Ammon's horn (tissue), 1 donor: ENCODE measurements at regions not wholly inside any gene's neighbourhood (a gene's known extent, or its start where the extent isn't known, plus 50 kb on each side); places are given as distances from the start of the nearest gene placed in this dataset.

Experiments used
- DNase-seq: peaks from one replicate; pipeline ENCODE4 v3.0.0-alpha.2; 2016; ENCODE audit warnings: low spot score

DNA sequence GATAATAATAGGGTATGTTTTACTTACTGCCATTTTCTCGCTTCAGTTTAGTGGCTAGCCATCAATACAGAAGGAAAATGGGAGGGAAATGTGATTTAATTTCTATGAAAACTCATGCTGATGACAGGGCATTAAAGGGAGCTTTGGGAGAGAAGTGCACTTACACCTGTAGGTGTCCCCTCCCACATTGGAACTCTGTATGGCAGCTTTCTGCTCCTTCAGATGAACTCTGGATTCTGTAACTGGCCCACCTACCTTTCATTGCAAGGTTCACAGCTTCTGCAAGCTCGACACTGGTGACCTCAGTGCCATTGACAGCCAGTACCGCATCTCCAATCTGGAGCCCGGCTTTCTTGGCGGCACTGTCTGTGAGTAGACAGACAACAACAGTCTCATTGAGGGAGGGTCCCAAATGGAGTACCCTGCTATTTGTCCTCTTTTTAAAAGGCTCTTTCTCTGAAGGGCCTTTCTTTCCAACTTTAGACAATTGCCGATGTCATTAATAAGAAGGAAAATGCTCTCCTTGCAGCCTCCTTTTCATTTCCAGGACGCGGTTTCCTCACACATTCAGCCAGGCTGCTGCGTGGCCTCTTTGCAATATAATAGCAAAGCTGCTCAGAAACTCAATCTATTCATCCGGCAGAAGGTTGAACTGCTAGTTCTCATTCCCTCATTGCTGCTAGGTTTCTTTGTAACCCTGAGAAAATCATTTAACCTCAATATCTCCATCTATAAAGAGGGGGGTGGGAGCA, 63.6 kb downstream of the NUDT12 start:
- DNase-seq, result no peak

DNA sequence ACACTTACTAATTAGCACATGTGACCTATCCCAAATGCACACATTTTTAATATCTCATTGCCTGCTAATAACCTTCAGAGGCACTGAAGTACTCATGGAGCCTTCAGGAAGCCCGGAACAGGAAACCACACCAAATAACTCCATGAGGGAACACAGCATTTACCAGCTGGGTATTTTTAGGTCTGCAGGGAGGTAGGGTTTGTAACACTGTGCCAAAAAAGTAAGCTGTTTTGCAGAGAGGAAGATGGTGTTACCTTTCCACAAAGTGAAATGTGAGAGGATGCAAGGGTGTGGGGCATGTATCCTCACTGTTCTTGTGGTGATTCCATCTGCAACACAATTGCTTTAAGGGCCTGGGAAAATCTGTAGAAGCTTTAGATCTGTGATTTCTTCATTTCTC, 64.4 kb downstream of the NUDT12 start:
- DNase-seq, result no peak

DNA sequence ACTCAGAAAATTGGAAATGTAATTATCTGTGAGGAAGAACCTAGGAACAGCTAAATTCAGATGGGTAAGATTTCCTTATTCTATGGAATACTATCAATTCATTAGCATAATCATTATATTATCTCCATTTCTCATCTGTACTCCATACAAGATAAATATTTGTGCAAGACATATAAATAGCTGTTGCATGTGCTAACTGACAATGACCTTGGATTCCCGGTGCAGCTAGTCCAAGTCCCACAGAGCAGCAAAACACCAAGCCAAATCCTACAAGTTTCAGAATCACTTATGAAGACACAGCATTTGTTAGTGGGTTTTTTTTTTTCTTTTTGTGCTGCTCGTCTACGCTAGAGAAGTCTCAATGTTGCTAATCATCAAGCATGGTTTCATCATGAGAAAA, 64.8 kb downstream of the NUDT12 start:
- no peak for DNase-seq

DNA sequence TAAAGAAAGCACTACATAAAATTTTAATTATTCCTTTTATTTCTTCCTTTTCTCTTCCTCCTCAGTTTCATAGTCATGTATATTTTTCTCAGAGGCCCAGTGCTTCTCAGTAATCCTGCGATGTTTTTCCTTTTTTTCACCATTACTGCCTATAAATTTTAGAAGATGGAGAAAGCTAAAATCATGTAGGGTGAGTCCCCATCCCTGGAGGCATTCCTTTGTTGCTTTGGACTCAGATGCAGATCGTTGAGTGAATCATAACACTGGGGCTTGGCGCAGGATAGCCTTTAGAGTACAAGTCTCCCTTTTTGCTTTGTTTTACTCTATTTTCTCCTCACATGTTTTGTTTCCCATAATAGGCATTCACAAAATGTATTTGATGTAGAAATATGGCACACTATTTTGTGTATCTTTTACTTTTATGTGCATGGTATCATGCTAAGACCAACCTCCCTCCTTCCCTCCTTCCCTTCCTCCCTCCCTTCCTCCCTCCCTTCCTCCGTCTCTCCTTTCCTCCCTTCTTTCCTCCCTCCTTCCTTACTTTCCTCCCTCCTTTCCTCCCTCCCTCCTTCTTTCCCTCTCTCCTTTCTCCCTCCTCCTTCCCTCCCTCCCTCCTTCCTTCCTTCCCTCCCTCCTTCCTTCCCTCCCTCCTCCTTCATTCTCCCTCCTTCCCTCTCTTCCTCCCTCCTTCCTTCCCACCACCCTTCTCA, 72.4 kb downstream of the NUDT12 start:
- no peak for DNase-seq

DNA sequence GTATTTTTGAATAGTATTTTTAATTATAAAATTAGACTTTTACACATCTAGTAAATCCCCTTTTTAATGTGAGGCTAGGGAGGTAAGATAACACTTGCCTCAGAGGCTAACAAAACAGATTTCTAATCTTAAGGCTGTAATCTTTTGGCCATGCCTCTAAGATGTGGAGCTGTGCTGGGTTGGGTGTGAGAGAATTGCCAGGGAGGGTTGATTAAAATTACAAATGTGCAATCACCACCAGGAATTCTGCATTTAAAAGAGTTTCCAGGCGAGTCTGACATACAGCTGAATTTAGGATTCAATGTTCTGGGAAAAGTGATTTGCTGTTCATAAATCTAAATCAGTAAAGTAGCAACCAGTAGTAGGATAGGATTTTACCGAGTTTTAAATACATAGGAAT, 73.3 kb downstream of the NUDT12 start:
- no peak for DNase-seq

DNA sequence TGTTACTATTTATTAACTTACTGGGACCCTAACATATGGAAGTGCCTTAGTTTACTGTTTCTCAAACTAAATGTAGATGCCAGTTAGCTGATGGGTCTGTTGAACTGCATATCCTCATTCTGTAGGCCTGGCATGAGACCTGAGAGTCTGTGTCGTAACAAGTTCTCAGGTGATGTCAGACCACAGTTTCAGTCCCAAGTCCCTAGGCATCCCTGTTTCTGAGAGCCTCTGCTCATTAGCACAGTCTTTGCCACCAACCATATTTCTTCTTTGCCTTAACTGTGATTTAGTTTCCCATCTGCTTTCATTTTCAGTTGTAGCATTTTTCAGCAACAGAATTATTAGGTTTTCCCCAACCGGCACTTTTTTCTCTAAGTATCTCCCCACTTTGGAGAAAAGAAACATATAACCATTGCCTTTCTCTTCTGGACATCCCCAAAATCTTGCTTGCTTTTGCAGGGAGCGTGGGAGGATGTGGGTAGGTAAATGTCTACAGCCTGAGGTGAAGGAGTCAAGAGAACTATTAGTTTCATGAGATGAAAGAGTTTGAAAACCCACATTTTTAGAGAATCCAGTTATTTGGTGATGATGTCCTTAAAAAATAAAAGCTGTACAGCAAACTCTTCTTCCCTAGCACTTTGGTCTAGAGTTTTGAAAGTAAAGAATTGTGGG, 74.6 kb downstream of the NUDT12 start:
- DNase-seq, result no peak

DNA sequence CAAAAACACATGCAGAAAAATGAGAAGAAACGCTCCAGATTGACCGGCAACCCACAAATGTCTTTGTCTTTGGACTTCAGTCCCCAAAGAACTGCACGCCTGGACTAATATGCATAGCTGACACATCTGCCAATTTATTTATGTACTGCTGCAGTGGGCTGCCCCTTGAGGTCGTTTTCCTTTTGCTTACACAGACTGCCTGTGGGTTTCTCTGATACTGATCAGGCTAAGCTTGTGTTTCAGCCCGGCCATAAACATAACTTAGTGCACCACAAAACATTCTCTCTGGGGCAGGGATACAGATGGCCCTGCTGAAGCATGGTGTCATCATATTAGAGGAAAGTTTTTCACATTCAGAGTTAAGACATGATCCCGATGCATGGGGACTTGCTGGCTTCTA, 75.4 kb downstream of the NUDT12 start:
- DNase-seq, result no peak

DNA sequence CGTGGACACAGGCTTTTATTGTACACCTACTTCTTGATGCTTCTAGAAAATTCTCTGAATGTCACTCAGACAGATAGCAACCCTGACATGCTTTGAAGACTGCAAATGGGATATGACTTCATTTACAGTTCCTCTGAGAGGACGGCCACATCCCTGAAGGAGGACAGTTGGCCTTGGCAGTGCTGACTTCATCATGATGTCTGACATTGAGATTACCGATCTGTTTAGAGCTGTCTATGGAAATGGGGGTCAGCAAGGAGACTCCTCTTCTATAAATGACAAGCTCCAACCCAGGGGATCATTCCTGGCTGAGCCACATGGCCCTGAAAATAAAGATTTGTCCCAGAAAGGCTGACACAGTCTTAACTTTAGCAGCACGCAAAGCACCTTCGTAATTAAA, 75.8 kb downstream of the NUDT12 start:
- no peak for DNase-seq

DNA sequence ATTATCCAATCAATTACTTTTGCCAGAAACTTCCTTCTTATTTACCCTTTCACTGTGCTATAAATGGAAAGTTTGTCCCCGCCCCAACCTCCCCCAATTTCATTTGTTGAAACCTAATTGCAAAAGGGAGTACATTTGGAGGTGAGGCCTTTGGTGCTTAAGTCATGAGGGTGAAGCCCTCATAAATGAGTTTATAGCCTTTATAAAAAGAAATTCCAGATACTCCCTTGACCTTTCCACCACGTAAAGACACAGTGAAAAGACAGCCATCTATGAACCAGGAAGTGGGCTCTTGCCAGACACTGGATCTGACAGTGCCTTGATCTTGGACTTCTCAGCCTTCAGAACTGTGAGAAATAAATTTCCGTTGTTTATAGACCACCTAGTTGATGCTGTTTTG, 82.3 kb downstream of the NUDT12 start:
- DNase-seq, result no peak

DNA sequence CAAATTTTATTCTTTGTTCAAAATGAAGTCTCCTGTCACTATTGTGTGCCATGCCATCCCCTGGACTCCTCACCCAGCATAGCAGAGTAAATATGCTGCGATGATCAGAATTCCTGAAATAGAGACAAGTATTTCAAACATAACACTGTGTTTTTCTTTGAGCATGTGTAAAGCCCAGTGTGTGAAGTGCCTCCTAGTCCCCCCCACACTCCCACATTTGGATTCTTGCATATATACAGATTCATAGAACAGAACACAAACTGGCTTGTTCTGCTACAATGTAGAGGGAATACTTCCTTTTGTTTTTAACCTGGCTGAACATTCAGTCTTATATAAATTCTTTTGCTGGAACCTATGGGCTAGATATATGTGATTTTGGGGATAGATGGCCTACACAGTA, 84.9 kb downstream of the NUDT12 start:
- no peak for DNase-seq

DNA sequence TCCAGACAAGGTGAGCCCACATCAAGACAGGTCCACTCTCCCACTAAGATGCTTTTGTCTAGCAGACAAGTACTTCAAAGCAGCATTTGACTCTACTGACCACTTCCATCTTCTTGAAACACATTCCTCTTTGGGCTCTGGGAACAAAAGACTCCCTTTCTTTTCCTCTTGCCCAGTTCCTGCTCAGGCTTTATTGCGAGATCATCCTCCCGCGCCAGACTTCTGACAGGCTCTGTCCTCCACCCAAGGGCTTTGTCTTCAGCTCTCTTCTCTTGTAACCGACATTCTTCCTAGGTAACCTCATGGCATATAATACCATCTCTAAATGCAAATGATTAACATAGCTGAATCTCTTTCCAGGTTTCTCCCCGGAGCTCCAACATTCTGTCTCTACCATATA, 85.8 kb downstream of the NUDT12 start:
- no peak for DNase-seq

DNA sequence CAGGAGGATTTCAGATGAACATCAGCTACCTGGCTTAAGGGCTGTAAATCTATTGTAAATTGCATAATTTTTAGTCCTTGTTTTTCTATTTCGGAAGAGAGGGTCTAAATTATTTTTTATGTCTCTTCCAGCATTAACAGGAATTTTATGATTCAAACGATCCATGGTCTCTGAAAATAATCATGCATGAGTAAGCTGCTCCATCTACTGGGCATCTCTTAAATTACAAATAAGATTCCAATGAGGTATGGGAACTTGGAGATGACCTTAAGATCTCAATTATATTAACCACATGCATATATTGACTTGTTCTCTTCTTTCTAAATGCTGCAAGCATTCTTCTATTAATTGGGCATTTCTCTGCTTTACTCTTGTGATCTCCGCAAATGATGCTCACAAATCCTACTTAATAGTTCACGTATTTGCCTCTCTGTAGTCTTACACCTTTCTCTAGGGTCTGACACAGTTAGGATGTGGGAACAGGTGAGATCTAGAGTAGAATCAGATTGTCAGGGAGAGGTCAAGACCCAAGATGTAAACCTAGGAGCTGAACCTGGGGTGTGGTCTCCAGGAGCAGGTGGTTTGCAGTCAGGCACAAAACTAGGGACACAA, 86.9 kb downstream of the NUDT12 start:
- peak; percentile 53 for DNase-seq

DNA sequence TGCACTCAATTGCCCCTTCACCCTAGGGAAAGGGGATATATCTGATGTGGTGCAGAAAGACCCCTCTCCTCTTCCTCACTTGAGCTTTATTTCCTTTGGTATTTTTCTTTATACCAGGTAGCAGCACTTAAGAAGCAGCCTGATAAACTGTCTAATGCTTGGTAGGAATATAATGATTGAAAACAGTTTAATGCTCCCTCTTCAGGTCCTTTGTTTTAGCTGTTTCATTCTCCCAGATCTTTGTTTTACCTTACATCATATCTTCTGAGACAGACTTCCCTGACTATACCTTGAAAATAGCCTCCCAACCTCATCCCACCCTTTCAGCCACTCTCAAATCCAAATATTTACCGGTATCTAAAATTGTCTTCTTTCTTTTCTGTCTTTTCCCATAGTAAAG, 87.9 kb downstream of the NUDT12 start:
- DNase-seq, result no peak

DNA sequence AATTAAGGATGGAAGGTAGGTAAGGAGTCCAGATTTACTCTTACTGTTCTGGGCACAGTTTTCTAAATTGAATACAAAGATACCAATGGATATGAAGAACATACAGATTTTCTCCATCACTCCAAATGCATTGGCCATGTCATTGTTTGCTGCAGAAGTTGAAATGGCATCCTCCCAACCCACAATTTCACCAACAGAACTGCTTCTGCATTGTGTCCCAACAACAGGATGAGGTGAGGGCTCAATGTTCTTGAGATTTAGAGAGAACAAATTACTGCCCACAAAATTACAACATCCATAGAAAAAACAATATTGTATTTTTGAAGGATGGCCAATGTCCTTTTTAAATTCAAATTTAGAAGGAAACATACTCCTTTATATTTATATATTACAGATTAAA, 88.9 kb downstream of the NUDT12 start:
- DNase-seq, result no peak

DNA sequence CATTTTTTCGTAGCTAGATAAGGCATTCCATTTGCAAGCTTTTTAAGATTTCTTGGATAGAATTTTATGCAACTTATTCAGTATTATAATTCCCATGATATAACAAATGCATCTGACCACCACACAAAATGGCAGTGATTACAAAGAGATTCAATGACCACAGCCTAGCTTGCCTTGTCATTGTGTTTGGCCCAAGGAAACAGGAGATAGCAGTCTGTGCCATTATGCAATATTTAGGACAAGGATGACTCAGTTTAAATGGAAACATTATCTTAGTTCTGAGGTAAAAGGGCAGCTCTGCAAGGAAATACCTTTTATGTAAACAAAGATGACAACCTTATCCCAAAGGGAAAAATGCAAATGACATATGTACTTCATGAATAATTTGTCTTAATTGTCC, 89.8 kb downstream of the NUDT12 start:
- DNase-seq, result no peak

DNA sequence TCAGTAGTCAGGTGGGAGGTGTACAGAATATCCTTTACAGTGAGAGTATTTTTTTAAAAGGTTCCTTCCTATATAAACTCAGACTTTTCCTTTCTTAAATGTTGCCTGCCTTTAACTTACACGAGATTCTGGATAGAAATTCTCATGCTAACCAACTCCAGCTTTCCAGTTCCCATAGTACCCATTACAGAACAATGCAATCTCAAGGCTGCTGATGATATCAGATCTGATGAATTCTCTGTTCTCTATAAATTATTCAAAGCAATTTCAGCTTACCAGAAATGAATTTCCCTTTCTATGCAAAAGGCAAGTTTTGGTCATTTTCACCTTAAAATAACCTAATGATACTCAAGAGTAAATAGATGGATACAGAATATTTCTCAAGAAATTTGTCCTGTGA, 90.3 kb downstream of the NUDT12 start:
- no peak for DNase-seq

DNA sequence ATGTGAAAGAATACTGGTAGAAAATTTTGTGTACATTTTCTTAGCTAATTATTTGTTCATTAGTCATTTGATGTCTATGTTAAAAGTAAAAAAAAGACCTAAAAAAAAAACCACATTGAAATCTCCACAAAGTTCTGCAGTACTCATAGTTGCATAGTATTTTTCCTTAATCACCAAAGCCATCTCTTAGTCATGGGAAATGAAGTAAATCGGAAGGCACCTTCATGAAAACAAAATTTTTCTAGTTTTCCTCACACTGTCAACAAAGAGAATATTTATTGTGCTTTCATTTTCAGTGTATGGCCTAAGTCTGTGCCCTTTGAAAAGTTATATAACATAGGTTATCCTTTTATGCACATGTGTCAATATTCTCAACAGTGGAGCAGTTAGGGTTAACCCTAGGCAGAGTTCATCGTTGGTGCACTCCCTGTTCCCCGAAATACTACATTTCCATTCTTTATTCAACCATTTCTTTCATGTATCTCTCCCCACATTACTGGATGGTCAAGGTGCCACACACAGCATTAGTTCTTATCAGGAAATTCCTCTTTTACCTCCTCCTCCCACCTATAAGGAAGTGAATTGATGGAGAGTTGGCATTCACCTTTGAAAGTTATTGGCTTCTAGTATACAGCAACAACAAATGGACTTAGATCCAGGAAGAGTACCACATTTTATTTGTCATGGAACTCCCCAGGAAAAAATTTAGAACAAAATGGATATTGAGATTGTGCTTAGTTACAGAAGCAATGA, 93.1 kb downstream of the NUDT12 start:
- DNase-seq, result no peak

DNA sequence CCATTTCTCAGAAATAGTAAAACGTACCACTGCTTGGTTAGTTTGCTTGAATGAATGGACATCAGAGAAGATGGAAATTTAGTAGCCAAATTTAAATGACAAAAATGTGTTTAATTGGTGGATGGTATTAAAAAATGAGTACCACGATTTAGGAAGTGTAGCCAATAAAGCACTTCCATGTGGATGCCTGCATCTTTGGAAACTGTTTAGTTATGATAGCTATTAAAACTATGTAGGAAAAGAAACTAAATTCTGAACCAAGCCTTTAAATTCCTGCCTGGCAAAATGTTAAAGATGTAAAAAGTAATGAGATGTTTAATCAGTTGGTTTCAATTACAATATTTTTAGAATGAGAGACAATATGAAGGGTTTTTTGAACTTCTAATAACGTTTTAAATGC, 94.8 kb downstream of the NUDT12 start:
- DNase-seq, result no peak

DNA sequence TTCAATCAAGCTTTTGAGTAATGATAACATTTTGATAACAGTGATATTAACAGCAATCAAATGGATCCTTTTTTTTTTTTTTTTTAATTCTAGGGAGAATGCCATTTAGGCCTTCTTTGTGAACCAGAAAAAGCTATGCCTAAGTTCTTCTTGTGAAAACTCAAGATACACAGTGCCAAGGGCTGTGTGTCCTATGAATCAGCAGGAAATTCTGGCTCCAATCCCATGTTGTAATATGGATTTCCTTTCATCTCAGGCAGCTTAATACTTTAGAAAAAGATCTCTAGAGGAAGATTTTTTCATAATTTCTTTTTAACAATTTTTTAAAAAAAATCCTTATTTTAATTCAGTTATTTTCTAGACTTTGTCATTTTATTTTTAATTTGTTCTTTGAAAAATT, 96.1 kb downstream of the NUDT12 start:
- no peak for DNase-seq

DNA sequence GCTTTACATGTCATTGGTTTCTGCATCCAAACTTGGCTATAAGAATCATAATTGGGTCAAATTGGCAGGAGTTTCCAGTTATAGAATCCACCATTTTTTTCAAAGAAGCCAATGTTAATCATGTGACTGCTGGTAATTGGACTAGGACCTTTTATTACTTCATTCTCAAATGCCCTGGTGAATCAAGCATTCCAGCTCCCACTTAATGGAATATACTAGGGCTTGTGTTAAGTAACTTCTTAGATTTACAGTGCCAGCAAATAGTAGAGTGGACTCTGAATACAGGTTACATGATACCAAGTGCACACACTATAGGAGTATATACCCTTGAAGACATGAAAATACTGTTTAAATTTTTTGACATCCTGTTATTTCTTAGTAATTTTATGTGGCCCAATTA, 96.7 kb downstream of the NUDT12 start:
- no peak for DNase-seq

DNA sequence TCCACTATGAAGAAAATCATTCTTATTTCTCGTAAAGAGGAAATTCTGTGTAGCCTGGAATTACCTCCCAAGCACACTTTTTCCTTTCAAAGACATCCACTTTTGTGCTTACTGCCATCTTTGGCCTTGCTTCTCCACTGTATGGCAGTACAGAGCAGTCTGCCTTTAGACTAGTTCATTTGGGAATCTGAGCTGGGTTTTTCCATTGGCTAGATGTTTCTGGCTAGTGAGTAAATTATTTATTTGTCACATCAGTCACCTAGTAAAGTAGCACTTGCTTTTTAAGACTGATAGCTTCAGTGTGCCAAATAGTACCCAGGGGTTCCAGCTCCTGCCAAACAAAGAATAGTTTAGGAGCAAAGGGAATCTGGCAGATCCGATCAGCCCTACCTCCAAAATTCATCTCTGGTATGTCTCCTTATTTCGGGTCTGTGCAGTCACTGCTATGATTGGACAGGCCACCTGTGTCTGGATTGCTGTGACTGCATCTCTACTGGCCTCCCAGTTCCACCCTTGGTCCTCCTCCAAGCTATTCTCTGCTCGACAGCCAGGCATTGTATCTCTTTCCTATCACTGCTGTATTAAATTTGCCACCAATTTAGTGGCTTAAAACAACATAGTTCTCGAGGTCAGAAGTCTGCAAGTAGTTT, 97.6 kb downstream of the NUDT12 start:
- no peak for DNase-seq

DNA sequence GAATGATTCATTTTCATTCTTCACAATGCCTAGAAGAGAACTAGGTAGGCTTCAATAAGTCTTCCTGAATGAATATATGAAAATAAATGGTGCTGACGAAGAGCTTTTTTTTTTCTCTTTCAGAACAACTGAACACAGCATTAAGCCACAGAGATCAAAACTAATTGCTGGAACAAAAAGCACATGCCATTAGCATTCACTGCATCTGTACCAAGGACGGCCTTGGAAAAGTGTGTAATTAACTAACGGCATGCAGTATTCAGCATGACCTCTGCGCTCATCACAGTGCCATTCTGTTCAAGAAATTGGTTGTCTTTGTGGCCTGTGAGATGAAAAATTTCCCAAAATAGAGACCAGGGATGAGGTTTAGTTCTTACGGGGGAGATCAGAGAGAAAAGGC, 99.3 kb downstream of the NUDT12 start:
- no peak for DNase-seq
